ENCODE measurements at regions not wholly inside any gene's neighbourhood (a gene's known extent, or its start where the extent isn't known, plus 50 kb on each side); places are given as distances from the start of the nearest gene placed in this dataset.

DNA sequence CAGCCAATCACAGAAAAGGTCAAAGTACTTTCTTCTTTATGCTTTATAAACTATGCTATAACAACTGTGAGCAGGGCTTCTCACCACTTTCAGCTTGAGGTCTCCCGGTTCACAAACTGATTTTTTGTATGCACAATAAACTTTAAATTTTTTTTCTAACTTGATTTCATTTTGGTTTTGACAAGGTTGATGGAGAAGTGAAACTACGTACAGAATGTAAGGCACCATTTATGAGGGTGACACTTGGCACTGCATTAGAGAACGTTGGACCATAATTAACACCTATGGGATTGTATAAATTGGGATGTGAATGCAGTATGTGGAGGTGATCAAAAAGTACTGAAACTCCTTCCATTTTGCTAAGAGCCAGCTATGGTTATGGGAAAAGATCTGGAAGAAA, 857.9 kb upstream of the HTR2C start:
- Histone ChIP-seq H2AFZ (ENCODE audit: low read depth, low read length, severe bottlenecking) (no peak overlapping the region), H3K9ac (ENCODE audit: low read length) (no peak overlapping the region), H3K4me2 (ENCODE audit: low read depth, low read length, poor library complexity, severe bottlenecking) (no peak overlapping the region)

DNA sequence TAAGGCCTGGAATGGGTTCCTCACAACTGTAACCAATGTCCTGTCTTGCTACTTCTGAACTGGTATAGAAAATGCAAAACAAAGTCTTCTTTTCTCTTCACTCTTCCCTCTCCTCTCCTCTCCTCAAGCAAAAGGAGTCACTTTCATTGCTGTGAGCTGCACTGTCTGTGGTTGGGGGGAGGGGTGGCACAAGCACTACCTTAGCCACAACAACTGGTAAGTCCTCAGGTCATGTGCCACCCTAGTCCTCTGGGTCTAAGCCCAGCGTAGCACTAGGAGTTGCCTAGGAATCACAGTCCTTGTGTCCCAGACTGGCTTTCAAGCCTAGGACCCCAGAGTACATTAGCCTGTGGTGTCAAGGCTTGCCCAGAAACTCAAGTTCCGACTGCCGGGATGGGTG, 859.3 kb upstream of the AMOT start:
- Histone ChIP-seq H3K79me2 (ENCODE audit: insufficient read depth, low read length) (no peaks in the 10 kb centered on the region), H4K20me1 (ENCODE audit: low read depth, low read length) (no peaks in the 10 kb centered on the region), H3K9me2 (replicated peaks; ENCODE audit: insufficient read depth, low read length) (no peaks in the 10 kb centered on the region), H3K27ac (ENCODE audit: low read depth, low read length) (no peak overlapping the region), H3K4me2 (ENCODE audit: low read depth, low read length, poor library complexity, severe bottlenecking) (no peak overlapping the region), H3K4me3 (ENCODE audit: insufficient read depth, low read length, poor library complexity, severe bottlenecking) (no peak overlapping the region), H3K36me3 (ENCODE audit: low read length) (no peaks in the 10 kb centered on the region), H3K9me3 (ENCODE audit: insufficient read depth, low read length) (no peaks in the 10 kb centered on the region), H3K27me3 (ENCODE audit: low read length) (no peaks in the 10 kb centered on the region), H3K9ac (ENCODE audit: low read length) (no peak overlapping the region), H3F3A (ENCODE audit: insufficient read depth) (no peaks in the 10 kb centered on the region), H2AFZ (ENCODE audit: low read depth, low read length, severe bottlenecking) (no peak overlapping the region)
- TF ChIP-seq, protein P1, sequence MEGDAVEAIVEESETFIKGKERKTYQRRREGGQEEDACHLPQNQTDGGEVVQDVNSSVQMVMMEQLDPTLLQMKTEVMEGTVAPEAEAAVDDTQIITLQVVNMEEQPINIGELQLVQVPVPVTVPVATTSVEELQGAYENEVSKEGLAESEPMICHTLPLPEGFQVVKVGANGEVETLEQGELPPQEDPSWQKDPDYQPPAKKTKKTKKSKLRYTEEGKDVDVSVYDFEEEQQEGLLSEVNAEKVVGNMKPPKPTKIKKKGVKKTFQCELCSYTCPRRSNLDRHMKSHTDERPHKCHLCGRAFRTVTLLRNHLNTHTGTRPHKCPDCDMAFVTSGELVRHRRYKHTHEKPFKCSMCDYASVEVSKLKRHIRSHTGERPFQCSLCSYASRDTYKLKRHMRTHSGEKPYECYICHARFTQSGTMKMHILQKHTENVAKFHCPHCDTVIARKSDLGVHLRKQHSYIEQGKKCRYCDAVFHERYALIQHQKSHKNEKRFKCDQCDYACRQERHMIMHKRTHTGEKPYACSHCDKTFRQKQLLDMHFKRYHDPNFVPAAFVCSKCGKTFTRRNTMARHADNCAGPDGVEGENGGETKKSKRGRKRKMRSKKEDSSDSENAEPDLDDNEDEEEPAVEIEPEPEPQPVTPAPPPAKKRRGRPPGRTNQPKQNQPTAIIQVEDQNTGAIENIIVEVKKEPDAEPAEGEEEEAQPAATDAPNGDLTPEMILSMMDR (IDR thresholded peaks at IDR 0.05; ENCODE audit: insufficient read depth, low read length, poor library complexity, severe bottlenecking): no peak
- no peak for TF ChIP-seq EZH2phosphoT487 (conservative IDR thresholded peaks at IDR 0.05; ENCODE audit: low read length)

More for the DNA sequence above, 857.9 kb upstream of the HTR2C start:
- Histone ChIP-seq H3K27me3 (ENCODE audit: low read length) (no peaks in the 10 kb centered on the region), H3F3A (ENCODE audit: insufficient read depth) (no peaks in the 10 kb centered on the region), H3K9me2 (replicated peaks; ENCODE audit: insufficient read depth, low read length) (no peaks in the 10 kb centered on the region), H3K79me2 (ENCODE audit: insufficient read depth, low read length) (no peaks in the 10 kb centered on the region), H3K9me3 (ENCODE audit: insufficient read depth, low read length) (no peaks in the 10 kb centered on the region), H3K4me3 (ENCODE audit: insufficient read depth, low read length, poor library complexity, severe bottlenecking) (no peak overlapping the region), H3K27ac (ENCODE audit: low read depth, low read length) (no peak overlapping the region), H3K36me3 (ENCODE audit: low read length) (no peaks in the 10 kb centered on the region), H4K20me1 (ENCODE audit: low read depth, low read length) (no peaks in the 10 kb centered on the region)
- no peak for TF ChIP-seq EZH2phosphoT487 (conservative IDR thresholded peaks at IDR 0.05; ENCODE audit: low read length)
- TF ChIP-seq, protein P1 (IDR thresholded peaks at IDR 0.05; ENCODE audit: insufficient read depth, low read length, poor library complexity, severe bottlenecking): no peak

DNA sequence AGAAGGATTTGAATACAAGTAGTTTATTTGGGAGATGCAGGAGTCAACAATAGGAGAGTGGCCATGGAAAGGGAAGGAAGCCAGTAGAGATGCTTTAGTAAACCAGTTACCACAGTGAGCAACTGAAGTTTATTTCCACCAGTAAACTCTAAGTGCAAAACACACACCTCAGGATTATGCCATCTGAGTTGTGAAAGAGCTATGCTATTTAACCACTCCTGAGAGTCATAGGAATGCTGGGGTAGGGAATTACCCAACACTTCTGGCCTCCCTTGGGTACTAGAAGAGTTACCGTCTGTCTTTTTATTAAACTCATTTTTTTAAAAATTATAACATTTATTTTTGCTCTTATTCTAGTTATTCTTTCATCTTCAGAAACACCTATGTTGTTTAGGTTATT, 834.6 kb upstream of the AMOT start:
- Histone ChIP-seq H3K27ac (ENCODE audit: low read depth, low read length) (no peak overlapping the region), H3K4me2 (ENCODE audit: low read depth, low read length, poor library complexity, severe bottlenecking) (no peak overlapping the region), H3K36me3 (ENCODE audit: low read length) (no peaks in the 10 kb centered on the region), H3K79me2 (ENCODE audit: insufficient read depth, low read length) (no peaks in the 10 kb centered on the region), H3K9ac (ENCODE audit: low read length) (no peak overlapping the region), H3K4me3 (ENCODE audit: insufficient read depth, low read length, poor library complexity, severe bottlenecking) (no peak overlapping the region), H2AFZ (ENCODE audit: low read depth, low read length, severe bottlenecking) (no peak overlapping the region), H3K27me3 (ENCODE audit: low read length) (no peaks in the 10 kb centered on the region), H4K20me1 (ENCODE audit: low read depth, low read length) (no peaks in the 10 kb centered on the region), H3K9me3 (ENCODE audit: insufficient read depth, low read length) (no peaks in the 10 kb centered on the region), H3K9me2 (replicated peaks; ENCODE audit: insufficient read depth, low read length) (no peaks in the 10 kb centered on the region), H3F3A (ENCODE audit: insufficient read depth) (no peaks in the 10 kb centered on the region)
- TF ChIP-seq, protein P1 (IDR thresholded peaks at IDR 0.05; ENCODE audit: insufficient read depth, low read length, poor library complexity, severe bottlenecking): no peak
- TF ChIP-seq EZH2phosphoT487 (conservative IDR thresholded peaks at IDR 0.05; ENCODE audit: low read length): no peak
